Ovary (tissue), 3 donors: ENCODE measurements at regions not wholly inside any gene's neighbourhood (a gene's known extent, or its start where the extent isn't known, plus 50 kb on each side); places are given as distances from the start of the nearest gene placed in this dataset.

ENCODE experiments used
- EP300 ChIP-seq: sonication (generic); formaldehyde crosslinking; IDR thresholded peaks from one replicate; pipeline ENCODE4 v1.6.1; 2017; ENCODE audit warnings: antibody characterized with exemption
- POLR2A ChIP-seq: fragments of 450-650 bp; IDR thresholded peaks from one replicate; pipeline ENCODE4 v1.6.1; 2017; ENCODE audit warnings: antibody characterized with exemption, mild to moderate bottlenecking, moderate library complexity
- TF ChIP-seq, protein P1 (sequence below), 3 donors: fragments of 450-650 bp in 2 of 3; fragments of 200-600 bp in 1 of 3; IDR thresholded peaks; one replicate each; pipeline versions ENCODE4 v1.5.1 to v1.8.0; 2016 to 2022; ENCODE audit warnings: antibody characterized with exemption in 3 of 3, mild to moderate bottlenecking in 1 of 3
- donor health status: DM: no; HTN: no; CAD: no.

DNA sequence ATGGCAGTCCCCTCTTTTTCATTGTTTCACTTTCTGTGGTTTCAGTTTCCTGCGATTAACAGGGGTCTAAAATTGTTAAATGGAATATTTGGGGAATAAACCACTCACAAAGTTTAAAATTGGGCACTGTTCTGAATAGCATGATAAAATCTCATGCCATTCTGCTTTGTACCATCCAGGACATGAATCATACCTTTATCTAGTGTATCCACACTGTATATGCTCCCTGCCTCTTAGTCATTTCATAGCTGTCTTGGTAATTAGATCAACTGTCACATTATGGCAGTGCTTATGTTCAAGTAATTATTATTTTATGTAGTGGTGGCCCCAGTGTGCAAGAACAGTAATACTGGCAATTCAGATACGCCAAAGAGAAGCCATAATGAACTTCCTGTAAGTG is 734.5 kb downstream of the ZPLD1 start:
- TF ChIP-seq, protein P1, sequence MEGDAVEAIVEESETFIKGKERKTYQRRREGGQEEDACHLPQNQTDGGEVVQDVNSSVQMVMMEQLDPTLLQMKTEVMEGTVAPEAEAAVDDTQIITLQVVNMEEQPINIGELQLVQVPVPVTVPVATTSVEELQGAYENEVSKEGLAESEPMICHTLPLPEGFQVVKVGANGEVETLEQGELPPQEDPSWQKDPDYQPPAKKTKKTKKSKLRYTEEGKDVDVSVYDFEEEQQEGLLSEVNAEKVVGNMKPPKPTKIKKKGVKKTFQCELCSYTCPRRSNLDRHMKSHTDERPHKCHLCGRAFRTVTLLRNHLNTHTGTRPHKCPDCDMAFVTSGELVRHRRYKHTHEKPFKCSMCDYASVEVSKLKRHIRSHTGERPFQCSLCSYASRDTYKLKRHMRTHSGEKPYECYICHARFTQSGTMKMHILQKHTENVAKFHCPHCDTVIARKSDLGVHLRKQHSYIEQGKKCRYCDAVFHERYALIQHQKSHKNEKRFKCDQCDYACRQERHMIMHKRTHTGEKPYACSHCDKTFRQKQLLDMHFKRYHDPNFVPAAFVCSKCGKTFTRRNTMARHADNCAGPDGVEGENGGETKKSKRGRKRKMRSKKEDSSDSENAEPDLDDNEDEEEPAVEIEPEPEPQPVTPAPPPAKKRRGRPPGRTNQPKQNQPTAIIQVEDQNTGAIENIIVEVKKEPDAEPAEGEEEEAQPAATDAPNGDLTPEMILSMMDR (IDR thresholded peaks at IDR 0.05) = no peak
- no peak for TF ChIP-seq POLR2A
- TF ChIP-seq EP300 = no peak
